NCI-H524 treated with DMSO at 0.1 percent for 48 hours (cell line): ENCODE measurements at regions not wholly inside any gene's neighbourhood (a gene's known extent, or its start where the extent isn't known, plus 50 kb on each side); places are given as distances from the start of the nearest gene placed in this dataset.
"Not testable (repeated sequence)": the region's sequence is repeated elsewhere in the genome, so short reads cannot be mapped to it uniquely, and the experiment has no call there.

ENCODE experiments used
- DNase-seq: peaks from one replicate; lab custom pipeline; 2025; lab: John Stamatoyannopoulos, UW

- no peak for DNase-seq
These were observed 126.3 kb upstream of the CEP162 start for GRCh38 chr6:84353459-84354423.

- DNase-seq, result no peak
These were observed 123.0 kb upstream of the CEP162 start for GRCh38 chr6:84350397-84350796.

- no peak for DNase-seq
These were observed 122.1 kb upstream of the CEP162 start for GRCh38 chr6:84349542-84349941.

- no peak for DNase-seq
These were observed 121.4 kb upstream of the CEP162 start for GRCh38 chr6:84348801-84349200.

GRCh38 chr6:84346372-84346771, 118.9 kb upstream of the CEP162 start:
- DNase-seq, result no peak

- DNase-seq, result no peak
These were observed 116.6 kb upstream of the CEP162 start for GRCh38 chr6:84344005-84344404.

- no peak for DNase-seq
These were observed 113.0 kb upstream of the CEP162 start for GRCh38 chr6:84340422-84340821.

GRCh38 chr6:84333842-84334241, 106.4 kb upstream of the CEP162 start:
- no peak for DNase-seq

GRCh38 chr6:84332139-84333034, 104.9 kb upstream of the CEP162 start:
- no peak for DNase-seq

- no peak for DNase-seq
These were observed 102.9 kb upstream of the CEP162 start for GRCh38 chr6:84330325-84330724.

GRCh38 chr6:84329516-84329915, 102.1 kb upstream of the CEP162 start:
- no peak for DNase-seq

GRCh38 chr6:84329077-84329476, 101.6 kb upstream of the CEP162 start:
- DNase-seq, result no peak

GRCh38 chr6:84317463-84317862, 90.0 kb upstream of the CEP162 start:
- DNase-seq, result no peak

GRCh38 chr6:84314377-84314898, 87.0 kb upstream of the CEP162 start:
- DNase-seq, result no peak

GRCh38 chr6:84309336-84309735, 81.9 kb upstream of the CEP162 start:
- DNase-seq, result no peak

- DNase-seq, result no peak
These were observed 77.4 kb upstream of the CEP162 start for GRCh38 chr6:84304881-84305280.

- DNase-seq, result not testable (repeated sequence)
These were observed 63.6 kb upstream of the CEP162 start for GRCh38 chr6:84291033-84291432.

GRCh38 chr6:84284428-84285049, 57.1 kb upstream of the CEP162 start:
- peak; percentile 82 for DNase-seq

- DNase-seq, result no peak
These were observed 55.1 kb upstream of the CEP162 start for GRCh38 chr6:84282550-84282949.

- DNase-seq, result no peak
These were observed 53.2 kb upstream of the CEP162 start for GRCh38 chr6:84280639-84281038.

GRCh38 chr6:84280030-84280429, 52.6 kb upstream of the CEP162 start:
- no peak for DNase-seq
